GM23338 (cell line): ENCODE measurements at regions not wholly inside any gene's neighbourhood (a gene's known extent, or its start where the extent isn't known, plus 50 kb on each side); places are given as distances from the start of the nearest gene placed in this dataset.

Source experiments
- EZH2 ChIP-seq: fragments of 200-600 bp; sonication (generic); IDR thresholded peaks from one replicate; pipeline ENCODE4 v1.8.0; 2017; ENCODE audit warnings: antibody characterized with exemption, mild to moderate bottlenecking, low read depth; ENCODE audit not compliant: unreplicated experiment
- EZH2phosphoT487 ChIP-seq: fragments of 200-600 bp; sonication (generic); IDR thresholded peaks from one replicate; pipeline ENCODE4 v1.8.1; 2018; ENCODE audit warnings: antibody characterized with exemption; ENCODE audit not compliant: unreplicated experiment
- POLR2AphosphoS5 ChIP-seq: IDR thresholded peaks from 2 replicates; pipeline ENCODE4 v1.6.1; 2016; ENCODE audit warnings: antibody characterized with exemption, low read depth
- TF ChIP-seq, protein P1 (sequence below), 2 experiments: fragments of 200-600 bp in 1 of 2; sonication (generic) in 1 of 2; conservative IDR thresholded peaks; 2 replicates each; pipeline versions ENCODE4 v1.5.1 to v1.6.1; 2016 to 2017; ENCODE audit warnings: antibody characterized with exemption in 2 of 2, low read depth in 2 of 2, mild to moderate bottlenecking in 2 of 2, moderate library complexity in 1 of 2

DNA sequence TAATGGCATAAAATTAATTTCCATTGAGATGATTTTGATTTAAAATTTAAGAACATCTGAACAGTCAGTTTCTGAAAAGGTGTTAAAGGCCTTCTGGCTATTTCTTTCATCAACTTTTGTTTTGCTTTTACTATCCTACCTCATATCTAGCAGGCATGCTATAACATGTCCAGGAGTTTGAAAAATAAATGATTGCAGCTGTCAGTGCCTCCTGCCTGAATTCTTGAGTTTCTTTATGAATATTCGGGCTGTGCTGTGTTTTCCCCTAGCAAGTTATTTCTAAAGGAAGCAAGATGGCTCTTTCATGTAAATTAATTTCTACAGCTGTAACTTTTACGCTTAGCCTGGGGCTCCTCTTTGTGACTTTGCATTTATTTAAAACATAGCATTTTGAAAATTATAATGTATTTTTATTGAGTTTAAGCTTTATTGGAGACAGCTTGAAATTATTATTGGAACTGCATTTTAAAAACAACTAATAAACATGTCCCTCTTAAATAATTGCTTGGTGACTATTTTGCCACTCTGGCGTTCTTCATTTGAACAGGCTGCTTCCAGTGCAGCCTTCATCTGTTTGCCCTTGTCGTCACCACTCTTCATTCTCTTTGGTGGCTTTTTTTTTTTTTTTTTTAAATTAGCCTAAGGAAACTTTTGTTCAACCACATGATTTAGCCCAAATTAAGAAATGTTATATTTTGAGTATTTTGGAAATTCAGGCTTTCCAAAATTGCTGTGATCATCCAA is 1083.4 kb upstream of the LRRN3 start:
- no peak for TF ChIP-seq EZH2
- TF ChIP-seq, protein P1, sequence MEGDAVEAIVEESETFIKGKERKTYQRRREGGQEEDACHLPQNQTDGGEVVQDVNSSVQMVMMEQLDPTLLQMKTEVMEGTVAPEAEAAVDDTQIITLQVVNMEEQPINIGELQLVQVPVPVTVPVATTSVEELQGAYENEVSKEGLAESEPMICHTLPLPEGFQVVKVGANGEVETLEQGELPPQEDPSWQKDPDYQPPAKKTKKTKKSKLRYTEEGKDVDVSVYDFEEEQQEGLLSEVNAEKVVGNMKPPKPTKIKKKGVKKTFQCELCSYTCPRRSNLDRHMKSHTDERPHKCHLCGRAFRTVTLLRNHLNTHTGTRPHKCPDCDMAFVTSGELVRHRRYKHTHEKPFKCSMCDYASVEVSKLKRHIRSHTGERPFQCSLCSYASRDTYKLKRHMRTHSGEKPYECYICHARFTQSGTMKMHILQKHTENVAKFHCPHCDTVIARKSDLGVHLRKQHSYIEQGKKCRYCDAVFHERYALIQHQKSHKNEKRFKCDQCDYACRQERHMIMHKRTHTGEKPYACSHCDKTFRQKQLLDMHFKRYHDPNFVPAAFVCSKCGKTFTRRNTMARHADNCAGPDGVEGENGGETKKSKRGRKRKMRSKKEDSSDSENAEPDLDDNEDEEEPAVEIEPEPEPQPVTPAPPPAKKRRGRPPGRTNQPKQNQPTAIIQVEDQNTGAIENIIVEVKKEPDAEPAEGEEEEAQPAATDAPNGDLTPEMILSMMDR (conservative IDR thresholded peaks at IDR 0.05; ENCODE audit: low read depth in 2 of 2): no peak
- TF ChIP-seq EZH2phosphoT487: no peak
- no peak for TF ChIP-seq POLR2AphosphoS5
